DOHH2 (cell line): ENCODE measurements at regions not wholly inside any gene's neighbourhood (a gene's known extent, or its start where the extent isn't known, plus 50 kb on each side); places are given as distances from the start of the nearest gene placed in this dataset.

Experiments used
- CTCF ChIP-seq: fragments of 200-600 bp; sonication (generic); IDR thresholded peaks from one replicate; pipeline ENCODE4 v1.5.1; 2014; ENCODE audit warnings: antibody characterized with exemption, mild to moderate bottlenecking, low read depth, low read length; ENCODE audit not compliant: poor library complexity, severe bottlenecking
- EZH2phosphoT487 ChIP-seq: fragments of 200-600 bp; sonication (generic); IDR thresholded peaks from 2 replicates; pipeline ENCODE4 v1.6.1; 2017; ENCODE audit warnings: borderline replicate concordance, mild to moderate bottlenecking, antibody characterized with exemption, low read length, moderate library complexity, mixed read lengths

- TF ChIP-seq CTCF (no peak), EZH2phosphoT487 (no peak)
Measured at GRCh38 chr18:24590946-24591345, 130.5 kb downstream of the HRH4 start.
